RWPE1 (cell line): ENCODE measurements at regions not wholly inside any gene's neighbourhood (a gene's known extent, or its start where the extent isn't known, plus 50 kb on each side); places are given as distances from the start of the nearest gene placed in this dataset.

ENCODE experiments used
- CTCF ChIA-PET: fragments of 350-600 bp; sonication (Branson Sonifier 250); formaldehyde crosslinking; extraction: SDS; loops from one replicate; lab custom pipeline; 2021; lab: Yijun Ruan, JAX
- POLR2A ChIA-PET: fragments of 400-600 bp; formaldehyde crosslinking; extraction: SDS; loops from one replicate; lab custom pipeline; 2020; ENCODE audit warnings: antibody characterized with exemption; ENCODE audit not compliant: low non-redundant PET; lab: Yijun Ruan, JAX
- DNase-seq: peaks from one replicate; pipeline ENCODE4 v3.0.0; 2012; ENCODE audit warnings: low spot score
- H3K27ac ChIP-seq: fragments of 450-650 bp; 2 replicates; pipeline ENCODE4 v1.5.1; 2017
- CTCF ChIP-seq: fragments of 450-650 bp; conservative IDR thresholded peaks from 2 replicates; pipeline ENCODE4 v1.5.1; 2017; ENCODE audit warnings: low read depth, mild to moderate bottlenecking

- no peak overlapping the region for H3K27ac ChIP-seq
- CTCF ChIA-PET, result no interaction called here
- POLR2A ChIA-PET, result no interaction called here
- TF ChIP-seq CTCF, result no peak
- no peak for DNase-seq
Observed at GRCh38 chr5:35302544-35302943, 72.3 kb upstream of the PRLR start.

GRCh38 chr5:35297755-35298154, 67.5 kb upstream of the PRLR start:
- DNase-seq, result no peak
- TF ChIP-seq CTCF, result no peak
- ChIA-PET CTCF (no interaction called here), POLR2A (no interaction called here)
- H3K27ac ChIP-seq, result no peak overlapping the region

- ChIA-PET POLR2A (no interaction called here), CTCF (no interaction called here)
- H3K27ac ChIP-seq, result no peak overlapping the region
- DNase-seq, result no peak
- TF ChIP-seq CTCF, result no peak
Observed at GRCh38 chr5:35294976-35295375, 64.7 kb upstream of the PRLR start.

- CTCF ChIA-PET, result no interaction called here
- no peak overlapping the region for H3K27ac ChIP-seq
Observed at GRCh38 chr5:35294017-35294416, 63.7 kb upstream of the PRLR start.

GRCh38 chr5:35285435-35285834, 55.1 kb upstream of the PRLR start:
- ChIA-PET CTCF (no interaction called here), POLR2A (no interaction called here)
- no peak overlapping the region for H3K27ac ChIP-seq
- TF ChIP-seq CTCF, result no peak
- DNase-seq, result no peak

More at GRCh38 chr5:35294017-35294416, 63.7 kb upstream of the PRLR start:
- no peak for DNase-seq
- POLR2A ChIA-PET, result no interaction called here
- TF ChIP-seq CTCF, result no peak

- no peak for DNase-seq
- TF ChIP-seq CTCF, result no peak
- CTCF ChIA-PET, result no interaction called here
- POLR2A ChIA-PET, result no interaction called here
- no peak overlapping the region for H3K27ac ChIP-seq
Observed at GRCh38 chr5:35285011-35285410, 54.7 kb upstream of the PRLR start.

GRCh38 chr5:35284364-35284763, 54.1 kb upstream of the PRLR start:
- H3K27ac ChIP-seq, result no peak overlapping the region
- no peak for TF ChIP-seq CTCF
- ChIA-PET CTCF (interaction anchor here (0.6 kb wide), 1 partner anchor 55 kb away, joined by 3 read pairs; no protein-coding TSS in a partner anchor), POLR2A (no interaction called here)
- no peak for DNase-seq
